SK-N-MC (cell line): ENCODE measurements at regions not wholly inside any gene's neighbourhood (a gene's known extent, or its start where the extent isn't known, plus 50 kb on each side); places are given as distances from the start of the nearest gene placed in this dataset.

Experiments
- EZH2 ChIP-seq: fragments of 200-600 bp; sonication (generic); IDR thresholded peaks from one replicate; pipeline ENCODE4 v1.6.1; 2017; ENCODE audit warnings: antibody characterized with exemption
- FOXP2 ChIP-seq: optimal IDR thresholded peaks from 2 replicates; pipeline ENCODE3; 2011; ENCODE audit warnings: mild to moderate bottlenecking, moderate library complexity; ENCODE audit not compliant: insufficient read depth; ENCODE audit errors: extremely low read length, control extremely low read depth
- POLR2AphosphoS5 ChIP-seq: IDR thresholded peaks from 2 replicates; pipeline ENCODE4 v1.6.1; 2012; ENCODE audit warnings: mild to moderate bottlenecking, low read depth, low read length, borderline replicate concordance

DNA sequence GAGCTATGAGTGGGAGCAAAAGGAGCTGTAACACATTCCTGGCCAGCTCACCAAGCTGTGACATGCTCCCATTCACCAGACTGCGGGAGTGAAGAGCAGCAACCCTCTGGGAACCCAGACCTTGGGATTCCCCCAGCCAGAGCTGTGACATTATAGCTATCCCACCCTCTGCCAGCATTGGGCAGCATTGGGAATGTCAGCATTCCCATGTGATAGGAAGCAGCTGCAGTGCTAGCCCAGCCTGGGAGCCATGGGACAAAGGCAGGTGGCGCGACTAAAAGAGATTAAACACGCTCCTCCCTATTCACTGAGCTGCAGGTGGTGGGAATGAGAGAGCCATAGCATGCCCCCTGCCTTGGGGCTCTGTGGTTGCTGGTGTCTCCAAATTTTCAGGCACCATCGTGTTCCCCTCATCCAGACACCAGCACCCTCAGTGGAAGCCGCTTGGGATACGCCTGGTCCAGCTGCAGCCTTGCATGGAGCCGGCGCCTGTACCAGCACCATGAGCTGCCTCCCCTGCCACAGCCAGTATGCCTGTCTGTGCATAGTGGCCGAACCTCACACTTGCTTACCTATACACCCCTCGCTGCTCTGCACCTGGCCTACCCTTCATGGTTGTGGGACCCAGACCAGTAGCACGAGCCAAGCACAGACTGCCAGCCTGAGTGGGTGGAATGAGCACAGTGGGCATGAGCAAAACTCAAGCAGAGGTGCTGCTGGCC, 695.6 kb upstream of the GCFC2 start:
- TF ChIP-seq POLR2AphosphoS5: no peak
- TF ChIP-seq EZH2: no peak
- no peak for TF ChIP-seq FOXP2
